Progenitor cell of endocrine pancreas (in vitro differentiated cells): ENCODE measurements at regions not wholly inside any gene's neighbourhood (a gene's known extent, or its start where the extent isn't known, plus 50 kb on each side); places are given as distances from the start of the nearest gene placed in this dataset.

ENCODE experiments used
- DNase-seq: peaks from one replicate; pipeline ENCODE4 v3.0.0; 2021; ENCODE audit warnings: low spot score; ENCODE audit not compliant: unreplicated experiment
- H3K27ac Mint-ChIP-seq: 2 replicates; pipeline ENCODE4 v1.8.0; 2021; ENCODE audit warnings: mild to moderate bottlenecking, moderate library complexity, mixed read lengths
- H3K27me3 Mint-ChIP-seq: 2 replicates; pipeline ENCODE4 v1.8.0; 2021; ENCODE audit warnings: mixed read lengths
- H3K36me3 Mint-ChIP-seq: 2 replicates; pipeline ENCODE4 v1.8.0; 2022; ENCODE audit warnings: mixed read lengths; ENCODE audit not compliant: insufficient read depth
- H3K4me1 Mint-ChIP-seq: 2 replicates; pipeline ENCODE4 v1.8.0; 2021; ENCODE audit warnings: low read depth, mixed read lengths
- H3K4me3 Mint-ChIP-seq: 2 replicates; pipeline ENCODE4 v1.8.0; 2021; ENCODE audit warnings: low read depth, mild to moderate bottlenecking, moderate library complexity, mixed read lengths
- H3K9me3 Mint-ChIP-seq: 2 replicates; pipeline ENCODE4 v1.8.0; 2021; ENCODE audit warnings: low read depth, mixed read lengths
- TF ChIP-seq, protein P1 (sequence below): fragments of 200-600 bp; sonication (generic); IDR thresholded peaks from one replicate; pipeline ENCODE4 v1.5.0; 2021; ENCODE audit warnings: antibody characterized with exemption, mild to moderate bottlenecking; ENCODE audit not compliant: unreplicated experiment

GRCh38 chr3:81003817-81004216 is 757.6 kb downstream of the GBE1 start:
- H3K36me3 Mint-ChIP-seq = no peaks in the 10 kb centered on the region
- H3K27ac Mint-ChIP-seq = no peak overlapping the region
- H3K4me3 Mint-ChIP-seq = no peak overlapping the region
- no peaks in the 10 kb centered on the region for H3K4me1 Mint-ChIP-seq
- DNase-seq = no peak
- H3K9me3 Mint-ChIP-seq = peaks cover 3% of the 10 kb centered on the region
- TF ChIP-seq, protein P1, sequence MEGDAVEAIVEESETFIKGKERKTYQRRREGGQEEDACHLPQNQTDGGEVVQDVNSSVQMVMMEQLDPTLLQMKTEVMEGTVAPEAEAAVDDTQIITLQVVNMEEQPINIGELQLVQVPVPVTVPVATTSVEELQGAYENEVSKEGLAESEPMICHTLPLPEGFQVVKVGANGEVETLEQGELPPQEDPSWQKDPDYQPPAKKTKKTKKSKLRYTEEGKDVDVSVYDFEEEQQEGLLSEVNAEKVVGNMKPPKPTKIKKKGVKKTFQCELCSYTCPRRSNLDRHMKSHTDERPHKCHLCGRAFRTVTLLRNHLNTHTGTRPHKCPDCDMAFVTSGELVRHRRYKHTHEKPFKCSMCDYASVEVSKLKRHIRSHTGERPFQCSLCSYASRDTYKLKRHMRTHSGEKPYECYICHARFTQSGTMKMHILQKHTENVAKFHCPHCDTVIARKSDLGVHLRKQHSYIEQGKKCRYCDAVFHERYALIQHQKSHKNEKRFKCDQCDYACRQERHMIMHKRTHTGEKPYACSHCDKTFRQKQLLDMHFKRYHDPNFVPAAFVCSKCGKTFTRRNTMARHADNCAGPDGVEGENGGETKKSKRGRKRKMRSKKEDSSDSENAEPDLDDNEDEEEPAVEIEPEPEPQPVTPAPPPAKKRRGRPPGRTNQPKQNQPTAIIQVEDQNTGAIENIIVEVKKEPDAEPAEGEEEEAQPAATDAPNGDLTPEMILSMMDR = no peak
- no peaks in the 10 kb centered on the region for H3K27me3 Mint-ChIP-seq

DNA sequence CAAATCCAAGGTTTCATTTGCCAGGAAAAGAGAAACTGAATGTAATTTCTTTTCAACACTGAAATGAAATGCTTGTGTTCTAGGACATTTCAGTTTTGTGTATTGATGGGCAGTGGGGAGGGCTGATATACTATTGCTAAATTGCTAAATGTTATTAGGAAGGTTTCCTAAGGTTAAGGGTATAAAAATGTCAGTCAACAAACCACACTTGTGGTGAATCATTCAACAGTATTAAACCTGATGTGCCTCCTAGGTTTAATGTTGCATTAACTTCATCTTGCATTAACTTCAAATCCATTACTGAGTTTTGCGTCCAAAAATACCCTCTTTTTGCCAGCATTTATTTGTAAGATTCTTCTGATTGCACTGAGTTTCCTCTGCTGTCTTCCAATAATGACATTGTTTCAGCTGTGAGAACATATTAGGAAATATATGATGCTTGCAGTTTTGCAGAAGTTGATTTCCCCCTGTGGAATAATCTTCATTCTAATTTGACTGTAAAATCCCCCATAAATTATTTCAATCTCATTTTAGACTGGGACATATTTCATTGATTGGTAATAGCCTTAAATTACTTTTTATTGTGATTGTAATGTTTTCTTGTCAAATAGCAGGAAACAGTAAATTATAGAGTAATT is 758.3 kb downstream of the GBE1 start:
- Mint-ChIP-seq H3K4me1 (no peaks in the 10 kb centered on the region), H3K4me3 (no peak overlapping the region), H3K36me3 (no peaks in the 10 kb centered on the region), H3K27ac (no peak overlapping the region), H3K27me3 (no peaks in the 10 kb centered on the region), H3K9me3 (peaks cover 3% of the 10 kb centered on the region)
- no peak for DNase-seq
- TF ChIP-seq, protein P1 = no peak

DNA sequence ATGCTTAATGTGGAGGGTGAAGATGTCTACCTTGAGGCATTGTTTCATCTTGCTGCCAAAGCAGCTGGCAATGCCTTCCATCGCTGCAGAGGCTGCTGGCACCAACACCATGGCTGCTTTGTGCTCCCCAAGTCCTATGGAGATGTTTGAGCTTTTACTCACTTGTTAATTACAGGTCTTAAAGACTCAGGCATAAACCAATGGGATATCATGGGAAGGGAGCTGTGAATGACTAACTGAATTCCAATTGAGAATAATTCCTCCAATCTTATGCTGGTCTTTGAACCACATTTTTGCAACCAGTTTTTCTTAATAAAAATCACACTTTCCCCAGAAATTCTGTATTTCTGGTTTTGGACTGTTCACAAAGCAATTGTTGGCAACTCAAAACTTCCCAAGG is 762.0 kb downstream of the GBE1 start:
- H3K9me3 Mint-ChIP-seq = peaks cover 5% of the 10 kb centered on the region
- H3K4me1 Mint-ChIP-seq = peaks cover 7% of the 10 kb centered on the region
- TF ChIP-seq, protein P1 = no peak
- H3K4me3 Mint-ChIP-seq = no peak overlapping the region
- no peak overlapping the region for H3K27ac Mint-ChIP-seq
- no peaks in the 10 kb centered on the region for H3K36me3 Mint-ChIP-seq
- H3K27me3 Mint-ChIP-seq = no peaks in the 10 kb centered on the region
- no peak for DNase-seq

DNA sequence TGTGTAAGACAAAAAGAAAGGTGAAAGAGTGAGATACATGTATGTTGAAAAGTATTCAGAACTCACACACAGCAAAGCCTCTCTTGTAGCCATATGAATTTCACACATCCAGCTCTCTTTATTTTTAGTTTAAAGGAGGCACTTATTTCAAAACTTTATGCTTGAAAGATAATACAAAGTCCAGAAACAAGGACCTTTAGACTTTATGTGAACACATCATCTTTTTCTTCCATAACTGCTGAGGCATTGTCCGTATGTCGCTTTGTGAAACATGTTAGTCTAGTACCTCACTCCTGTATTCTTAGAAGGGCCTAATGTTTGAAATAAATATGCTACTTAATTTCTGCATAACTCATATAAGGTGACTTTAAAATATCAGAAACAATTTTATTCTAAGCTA is 763.4 kb downstream of the GBE1 start:
- Mint-ChIP-seq H3K27ac (no peak overlapping the region), H3K27me3 (no peaks in the 10 kb centered on the region), H3K4me1 (peaks cover 7% of the 10 kb centered on the region), H3K9me3 (peaks cover 5% of the 10 kb centered on the region), H3K36me3 (no peaks in the 10 kb centered on the region), H3K4me3 (no peak overlapping the region)
- TF ChIP-seq, protein P1 = no peak
- no peak for DNase-seq

- DNase-seq = no peak
- peaks cover 10% of the 10 kb centered on the region for H3K4me1 Mint-ChIP-seq
- H3K9me3 Mint-ChIP-seq = peaks cover 5% of the 10 kb centered on the region
- no peaks in the 10 kb centered on the region for H3K36me3 Mint-ChIP-seq
- H3K4me3 Mint-ChIP-seq = no peak overlapping the region
- H3K27ac Mint-ChIP-seq = no peak overlapping the region
- TF ChIP-seq, protein P1 = no peak
- no peaks in the 10 kb centered on the region for H3K27me3 Mint-ChIP-seq
Observed at GRCh38 chr3:80997622-80998021, 763.8 kb downstream of the GBE1 start.
